Islet precursor cell (in vitro differentiated cells): ENCODE measurements at regions not wholly inside any gene's neighbourhood (a gene's known extent, or its start where the extent isn't known, plus 50 kb on each side); places are given as distances from the start of the nearest gene placed in this dataset.

Experiments used
- DNase-seq: peaks from one replicate; pipeline ENCODE4 v3.0.0-alpha.2; 2018

GRCh38 chr13:103255587-103256301, 189.5 kb upstream of the SLC10A2 start:
- no peak for DNase-seq

- no peak for DNase-seq
These were observed 183.9 kb upstream of the SLC10A2 start for GRCh38 chr13:103250071-103250470.

GRCh38 chr13:103246581-103247200, 180.5 kb upstream of the SLC10A2 start:
- DNase-seq, result no peak

- no peak for DNase-seq
These were observed 177.3 kb upstream of the SLC10A2 start for GRCh38 chr13:103243495-103243894.

- no peak for DNase-seq
These were observed 172.2 kb upstream of the SLC10A2 start for GRCh38 chr13:103238441-103238840.

- DNase-seq, result no peak
These were observed 170.0 kb upstream of the SLC10A2 start for GRCh38 chr13:103236213-103236612.

- DNase-seq, result no peak
These were observed 163.5 kb upstream of the SLC10A2 start for GRCh38 chr13:103229674-103230073.

GRCh38 chr13:103224804-103225203, 158.6 kb upstream of the SLC10A2 start:
- DNase-seq, result no peak

GRCh38 chr13:103222683-103223082, 156.5 kb upstream of the SLC10A2 start:
- DNase-seq, result no peak

- no peak for DNase-seq
These were observed 152.0 kb upstream of the SLC10A2 start for GRCh38 chr13:103218253-103218652.

- no peak for DNase-seq
These were observed 146.9 kb upstream of the SLC10A2 start for GRCh38 chr13:103213152-103213551.

- no peak for DNase-seq
These were observed 144.1 kb upstream of the SLC10A2 start for GRCh38 chr13:103210348-103210747.

GRCh38 chr13:103203735-103204330, 137.6 kb upstream of the SLC10A2 start:
- DNase-seq, result no peak

GRCh38 chr13:103200118-103200885, 134.1 kb upstream of the SLC10A2 start:
- no peak for DNase-seq

- no peak for DNase-seq
These were observed 133.3 kb upstream of the SLC10A2 start for GRCh38 chr13:103199380-103200088.

GRCh38 chr13:103196356-103196755, 130.1 kb upstream of the SLC10A2 start:
- no peak for DNase-seq

- no peak for DNase-seq
These were observed 129.5 kb upstream of the SLC10A2 start for GRCh38 chr13:103195762-103196161.

- DNase-seq, result no peak
These were observed 128.7 kb upstream of the SLC10A2 start for GRCh38 chr13:103194871-103195270.

GRCh38 chr13:103192511-103193135, 126.4 kb upstream of the SLC10A2 start:
- DNase-seq, result no peak

- DNase-seq, result no peak
These were observed 124.6 kb upstream of the SLC10A2 start for GRCh38 chr13:103190841-103191240.

- DNase-seq, result no peak
These were observed 122.6 kb upstream of the SLC10A2 start for GRCh38 chr13:103188713-103189326.

GRCh38 chr13:103187721-103188156, 121.5 kb upstream of the SLC10A2 start:
- peak; percentile 97 for DNase-seq
